ENCODE measurements at regions not wholly inside any gene's neighbourhood (a gene's known extent, or its start where the extent isn't known, plus 50 kb on each side); places are given as distances from the start of the nearest gene placed in this dataset.
"Not testable (repeated sequence)": the region's sequence is repeated elsewhere in the genome, so short reads cannot be mapped to it uniquely, and the experiment has no call there.

DNA sequence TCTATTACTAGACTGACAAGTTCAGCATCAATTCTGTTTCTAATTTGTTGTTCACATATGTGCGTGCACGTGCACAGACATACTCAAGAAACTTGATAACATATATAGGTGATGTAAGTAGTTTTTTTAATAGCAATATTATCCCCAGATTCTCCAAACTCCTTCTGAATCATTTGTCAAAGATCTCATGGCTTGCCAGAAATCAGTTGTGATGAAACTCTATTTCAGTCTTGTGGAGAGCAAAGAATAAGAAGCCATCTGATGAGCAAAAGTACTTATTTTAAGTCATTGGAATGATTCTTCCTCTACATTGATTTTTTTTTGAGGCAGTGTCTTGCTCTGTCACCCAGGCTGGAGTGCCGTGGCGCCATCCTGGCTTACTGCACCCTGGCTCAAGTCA lies 167.0 kb upstream of the TBL1XR1 start (continued):
- TF ChIP-seq, protein P1, sequence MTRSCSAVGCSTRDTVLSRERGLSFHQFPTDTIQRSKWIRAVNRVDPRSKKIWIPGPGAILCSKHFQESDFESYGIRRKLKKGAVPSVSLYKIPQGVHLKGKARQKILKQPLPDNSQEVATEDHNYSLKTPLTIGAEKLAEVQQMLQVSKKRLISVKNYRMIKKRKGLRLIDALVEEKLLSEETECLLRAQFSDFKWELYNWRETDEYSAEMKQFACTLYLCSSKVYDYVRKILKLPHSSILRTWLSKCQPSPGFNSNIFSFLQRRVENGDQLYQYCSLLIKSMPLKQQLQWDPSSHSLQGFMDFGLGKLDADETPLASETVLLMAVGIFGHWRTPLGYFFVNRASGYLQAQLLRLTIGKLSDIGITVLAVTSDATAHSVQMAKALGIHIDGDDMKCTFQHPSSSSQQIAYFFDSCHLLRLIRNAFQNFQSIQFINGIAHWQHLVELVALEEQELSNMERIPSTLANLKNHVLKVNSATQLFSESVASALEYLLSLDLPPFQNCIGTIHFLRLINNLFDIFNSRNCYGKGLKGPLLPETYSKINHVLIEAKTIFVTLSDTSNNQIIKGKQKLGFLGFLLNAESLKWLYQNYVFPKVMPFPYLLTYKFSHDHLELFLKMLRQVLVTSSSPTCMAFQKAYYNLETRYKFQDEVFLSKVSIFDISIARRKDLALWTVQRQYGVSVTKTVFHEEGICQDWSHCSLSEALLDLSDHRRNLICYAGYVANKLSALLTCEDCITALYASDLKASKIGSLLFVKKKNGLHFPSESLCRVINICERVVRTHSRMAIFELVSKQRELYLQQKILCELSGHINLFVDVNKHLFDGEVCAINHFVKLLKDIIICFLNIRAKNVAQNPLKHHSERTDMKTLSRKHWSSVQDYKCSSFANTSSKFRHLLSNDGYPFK (CRISPR knock-in tag; IDR thresholded peaks at IDR 0.05; ENCODE audit: borderline replicate concordance), result no peak
- no peak for TF ChIP-seq ZSCAN31 (CRISPR knock-in tag; IDR thresholded peaks at IDR 0.05; ENCODE audit: low read depth)
- TF ChIP-seq, protein P2, sequence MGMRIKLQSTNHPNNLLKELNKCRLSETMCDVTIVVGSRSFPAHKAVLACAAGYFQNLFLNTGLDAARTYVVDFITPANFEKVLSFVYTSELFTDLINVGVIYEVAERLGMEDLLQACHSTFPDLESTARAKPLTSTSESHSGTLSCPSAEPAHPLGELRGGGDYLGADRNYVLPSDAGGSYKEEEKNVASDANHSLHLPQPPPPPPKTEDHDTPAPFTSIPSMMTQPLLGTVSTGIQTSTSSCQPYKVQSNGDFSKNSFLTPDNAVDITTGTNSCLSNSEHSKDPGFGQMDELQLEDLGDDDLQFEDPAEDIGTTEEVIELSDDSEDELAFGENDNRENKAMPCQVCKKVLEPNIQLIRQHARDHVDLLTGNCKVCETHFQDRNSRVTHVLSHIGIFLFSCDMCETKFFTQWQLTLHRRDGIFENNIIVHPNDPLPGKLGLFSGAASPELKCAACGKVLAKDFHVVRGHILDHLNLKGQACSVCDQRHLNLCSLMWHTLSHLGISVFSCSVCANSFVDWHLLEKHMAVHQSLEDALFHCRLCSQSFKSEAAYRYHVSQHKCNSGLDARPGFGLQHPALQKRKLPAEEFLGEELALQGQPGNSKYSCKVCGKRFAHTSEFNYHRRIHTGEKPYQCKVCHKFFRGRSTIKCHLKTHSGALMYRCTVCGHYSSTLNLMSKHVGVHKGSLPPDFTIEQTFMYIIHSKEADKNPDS (CRISPR knock-in tag; IDR thresholded peaks at IDR 0.05), result no peak
- no peak for TF ChIP-seq CAMTA2 (CRISPR knock-in tag; IDR thresholded peaks at IDR 0.05; ENCODE audit: borderline replicate concordance)
- no peak for TF ChIP-seq ZBTB42 (CRISPR knock-in tag; IDR thresholded peaks at IDR 0.05)

DNA sequence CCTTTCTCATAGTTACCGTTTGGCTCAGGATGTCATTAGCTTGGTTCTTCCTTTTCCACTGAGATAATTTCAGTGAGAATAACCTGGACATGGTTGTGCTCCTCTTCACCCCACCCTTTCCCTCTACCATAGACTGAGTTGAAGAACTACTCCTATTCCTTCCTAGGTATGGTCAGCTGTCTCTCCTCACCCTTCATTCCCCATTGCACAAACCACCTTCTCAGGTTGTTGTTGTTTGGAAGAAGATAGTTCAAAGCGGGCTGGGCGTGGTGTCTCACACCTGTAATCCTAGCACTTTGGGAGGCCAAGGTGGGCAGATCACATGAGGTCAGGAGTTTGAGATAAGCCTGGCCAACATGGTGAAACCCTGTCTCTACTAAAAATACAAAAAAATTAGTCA lies 168.0 kb upstream of the TBL1XR1 start:
- H3K79me2 ChIP-seq (ENCODE audit: insufficient read depth, low read length); DNase-seq (ENCODE audit: low spot score); H3K36me3 ChIP-seq (replicated peaks in 1 of 2; ENCODE audit: control insufficient read depth in 1 of 2, insufficient read depth in 2 of 2, low read length in 2 of 2); H3K4me2 ChIP-seq (ENCODE audit: low read depth, low read length); H3K27me3 ChIP-seq (ENCODE audit: control insufficient read depth in 1 of 2, insufficient read depth in 2 of 2, low read length in 2 of 2); H3K9ac ChIP-seq (ENCODE audit: insufficient read depth, low read depth, low read length); H3K27ac ChIP-seq (ENCODE audit: extremely low read length, insufficient read depth, low read length); H3K4me3 ChIP-seq (replicated peaks in 1 of 3; ENCODE audit: insufficient read depth in 1 of 3, low read depth in 2 of 3, low read length in 3 of 3); POLR2A ChIA-PET; FAIRE-seq; H4K20me1 ChIP-seq (ENCODE audit: insufficient read depth, low read length); H2AFZ ChIP-seq (ENCODE audit: low read length); intact Hi-C loops (cut with micrococcal nuclease; ENCODE audit: unreplicated experiment); BruUV-seq (replicated peaks); ATAC-seq; H3K9me3 ChIP-seq (ENCODE audit: low read length); CTCF ChIA-PET (ENCODE audit: low intra/inter-chr PET ratio, low total read pairs): not testable (repeated sequence)
- TF ChIP-seq ZNF317 (CRISPR knock-in tag; IDR thresholded peaks at IDR 0.05), result peak; percentile 62; the same call in 1 of the 2 replicates
- 74% methylated on average over 3 of the region's 3 CpGs for WGBS (ENCODE audit: low lambda C conversion rate)
- H3K4me1 ChIP-seq (ENCODE audit: insufficient read depth, low read length), result peaks cover 36% of the 10 kb centered on the region
- in situ Hi-C loops (cut with HindIII; ENCODE audit: extremely low pct_ligation_motif_present, low pct_unique_long_range_greater_than_20kb), result loop anchor here (10.0 kb wide), 1 partner anchor 410 kb away; no protein-coding TSS in a partner anchor
